DND-41 (cell line): ENCODE measurements at regions not wholly inside any gene's neighbourhood (a gene's known extent, or its start where the extent isn't known, plus 50 kb on each side); places are given as distances from the start of the nearest gene placed in this dataset.
"Not testable (repeated sequence)": the region's sequence is repeated elsewhere in the genome, so short reads cannot be mapped to it uniquely, and the experiment has no call there.

Source experiments
- CTCF ChIP-seq: IDR thresholded peaks from 2 replicates; pipeline ENCODE4 v1.5.1; 2012; ENCODE audit warnings: borderline replicate concordance, low read length, moderate library complexity, mild to moderate bottlenecking; ENCODE audit not compliant: poor library complexity, severe bottlenecking; ENCODE audit errors: extremely low read depth
- EZH2 ChIP-seq: IDR thresholded peaks from 3 replicates; pipeline ENCODE4 v1.6.1; 2012; ENCODE audit warnings: borderline replicate concordance, low read depth, mild to moderate bottlenecking, moderate library complexity, low read length, inconsistent platforms; ENCODE audit not compliant: severe bottlenecking

- TF ChIP-seq CTCF, EZH2: not testable (repeated sequence)
Measured at GRCh38 chr11:67738231-67738630, 63.8 kb upstream of the ALDH3B2 start.
